H4 (cell line): ENCODE measurements at regions not wholly inside any gene's neighbourhood (a gene's known extent, or its start where the extent isn't known, plus 50 kb on each side); places are given as distances from the start of the nearest gene placed in this dataset.
"Not testable (repeated sequence)": the region's sequence is repeated elsewhere in the genome, so short reads cannot be mapped to it uniquely, and the experiment has no call there.

ENCODE experiments used
- DNase-seq: peaks from one replicate; pipeline ENCODE4 v3.0.0-alpha.2; 2015; ENCODE audit warnings: low spot score

GRCh38 chr7:32816409-32816948 is 75.1 kb downstream of the KBTBD2 start:
- DNase-seq = not testable (repeated sequence)

GRCh38 chr7:32814779-32815178 is 76.8 kb downstream of the KBTBD2 start:
- not testable (repeated sequence) for DNase-seq

GRCh38 chr7:32809871-32810270 is 81.7 kb downstream of the KBTBD2 start:
- no peak for DNase-seq

DNA sequence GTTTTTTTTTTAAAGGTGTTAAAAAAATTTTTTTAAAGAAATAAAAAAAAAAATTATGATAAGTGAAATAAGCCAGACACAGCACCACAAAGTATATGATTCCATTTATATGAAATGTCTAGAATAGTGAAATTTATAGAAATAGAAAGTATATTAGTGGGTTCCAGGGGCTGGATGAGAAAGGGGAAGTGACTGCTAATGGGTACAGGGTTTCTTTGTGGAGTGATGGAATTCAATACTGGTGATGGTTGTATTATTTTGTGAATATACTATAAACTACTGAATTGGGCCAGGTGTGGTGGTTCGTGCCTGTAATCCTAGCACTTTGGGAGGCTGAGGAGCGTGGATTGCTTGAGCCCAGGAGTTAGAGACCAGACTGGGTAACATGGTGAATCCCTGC is 82.2 kb downstream of the KBTBD2 start:
- no peak for DNase-seq

- no peak for DNase-seq
Observed at GRCh38 chr7:32803406-32804141, 88.0 kb downstream of the KBTBD2 start.

- DNase-seq = no peak
Observed at GRCh38 chr7:32802305-32802910, 89.2 kb downstream of the KBTBD2 start.

DNA sequence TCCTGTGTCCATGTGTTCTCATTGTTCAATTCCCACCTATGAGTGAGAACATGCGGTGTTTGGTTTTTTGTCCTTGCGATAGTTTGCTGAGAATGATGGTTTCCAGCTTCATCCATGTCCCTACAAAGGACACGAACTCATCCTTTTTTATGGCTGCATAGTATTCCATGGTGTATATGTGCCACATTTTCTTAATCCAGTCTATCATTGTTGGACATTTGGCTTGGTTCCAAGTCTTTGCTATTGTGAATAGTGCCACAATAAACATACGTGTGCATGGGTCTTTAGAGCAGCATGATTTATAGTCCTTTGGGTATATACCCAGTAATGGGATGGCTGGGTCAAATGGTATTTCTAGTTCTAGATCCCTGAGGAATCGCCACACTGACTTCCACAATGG is 98.5 kb downstream of the KBTBD2 start:
- not testable (repeated sequence) for DNase-seq

- DNase-seq = not testable (repeated sequence)
Observed at GRCh38 chr7:32790766-32791430, 100.7 kb downstream of the KBTBD2 start.

DNA sequence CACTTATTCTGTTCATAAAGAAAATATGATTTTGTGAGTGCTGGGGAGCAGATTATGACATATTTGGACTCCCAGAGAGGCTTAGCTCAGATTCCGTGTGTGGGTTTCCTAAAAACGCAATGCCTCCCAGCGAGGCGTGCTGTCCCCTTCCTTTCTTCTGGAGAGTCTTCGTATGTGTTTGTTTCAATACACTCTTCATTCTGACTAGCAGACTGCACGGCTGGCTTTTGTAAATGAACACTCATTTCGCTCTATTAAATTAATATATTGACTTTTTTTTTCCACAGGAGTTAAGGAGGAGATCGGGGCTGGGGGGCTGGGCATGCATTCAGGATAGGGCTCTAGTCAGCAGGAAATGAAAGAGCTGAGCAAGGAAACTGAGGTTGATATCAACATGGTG is 102.3 kb downstream of the KBTBD2 start:
- not testable (repeated sequence) for DNase-seq

DNA sequence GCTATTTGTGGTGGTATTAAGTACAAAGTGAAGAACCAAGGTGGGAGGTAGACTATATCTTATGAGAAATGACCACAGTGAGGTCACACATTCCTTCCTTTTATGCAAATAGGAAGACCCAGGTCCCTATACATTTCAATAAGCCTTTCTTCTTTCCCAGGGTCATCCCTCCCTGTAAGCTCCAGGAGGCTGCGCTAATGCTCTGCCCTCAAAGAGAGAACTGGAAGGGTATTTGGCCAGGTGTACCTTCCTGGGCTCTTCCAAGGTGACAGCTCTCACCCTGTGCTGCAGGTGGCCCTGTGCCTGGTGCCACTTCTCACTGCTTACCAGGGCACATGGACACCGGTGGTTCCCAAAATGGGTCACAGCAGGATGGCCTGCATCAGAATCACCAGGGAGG is 103.4 kb downstream of the KBTBD2 start:
- DNase-seq = not testable (repeated sequence)

GRCh38 chr7:32785365-32785944 is 106.1 kb downstream of the KBTBD2 start:
- not testable (repeated sequence) for DNase-seq

GRCh38 chr7:32779895-32780294 is 111.7 kb downstream of the KBTBD2 start:
- not testable (repeated sequence) for DNase-seq

DNA sequence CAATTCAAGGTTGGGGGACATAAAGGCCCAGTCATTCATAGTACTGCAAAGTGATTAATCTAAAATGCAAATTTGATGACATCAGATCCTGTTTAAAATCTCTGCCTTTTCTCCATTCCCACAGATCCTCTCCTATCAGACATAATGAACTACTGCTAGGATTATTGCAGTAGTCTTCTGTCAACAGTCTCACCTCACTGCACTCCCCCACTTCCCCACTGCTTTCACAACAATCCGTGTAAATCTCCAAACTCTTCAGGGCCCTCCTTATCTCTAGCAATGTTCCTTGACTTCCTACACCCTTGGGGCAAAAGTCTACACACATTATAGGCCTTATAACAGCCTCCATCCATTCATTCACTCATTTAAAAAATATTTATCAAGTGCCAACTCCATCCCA is 112.4 kb downstream of the KBTBD2 start:
- DNase-seq = no peak

DNA sequence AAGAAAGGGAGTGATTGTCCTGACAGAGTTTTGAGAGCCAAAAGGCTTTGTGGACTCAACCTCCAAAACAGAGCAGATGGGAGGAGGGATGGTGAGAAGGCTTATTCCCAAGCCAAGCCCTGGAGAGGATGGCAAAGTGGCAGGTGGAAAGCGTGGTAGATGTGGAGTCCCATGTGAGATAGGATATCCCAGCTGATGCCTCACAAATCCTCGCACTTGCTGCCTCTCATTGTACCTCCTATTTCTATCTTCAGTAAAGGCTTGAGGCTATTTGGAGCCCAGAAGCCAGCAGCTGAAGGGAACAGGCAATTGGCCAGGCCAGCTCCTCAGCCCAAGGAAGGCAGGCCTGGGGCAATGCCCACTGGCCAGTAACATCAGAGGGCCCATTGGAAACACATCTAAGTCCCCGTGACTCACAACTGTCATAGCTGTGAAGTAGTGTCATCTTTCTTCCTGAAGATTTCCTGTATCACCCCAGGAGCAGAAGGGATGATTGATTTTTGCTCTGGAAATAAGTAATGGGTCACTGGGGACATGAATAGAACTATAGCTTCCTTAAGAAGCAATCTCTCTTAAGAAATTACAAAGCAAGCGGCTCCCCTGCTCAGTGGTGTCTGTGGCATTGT is 114.4 kb downstream of the KBTBD2 start:
- DNase-seq = not testable (repeated sequence)

DNA sequence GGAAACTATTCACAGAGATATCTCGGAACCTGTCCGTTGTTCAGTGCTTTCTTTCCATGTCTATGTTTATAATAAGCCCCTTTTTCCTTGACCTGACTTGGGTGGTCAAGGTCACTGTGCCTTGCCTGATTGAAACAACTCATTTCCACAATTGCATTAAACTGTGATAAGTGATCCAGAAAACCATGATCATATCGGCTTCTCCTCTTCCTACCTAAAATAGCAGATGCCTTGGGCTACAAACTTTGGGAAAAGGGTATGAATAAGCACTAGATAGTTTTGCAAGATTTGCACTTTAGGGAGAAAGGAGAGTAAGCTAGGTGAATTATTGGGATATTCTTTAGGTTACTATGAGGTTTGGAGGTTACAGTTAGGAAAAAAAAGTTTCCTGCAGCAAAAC is 115.2 kb downstream of the KBTBD2 start:
- DNase-seq = not testable (repeated sequence)

DNA sequence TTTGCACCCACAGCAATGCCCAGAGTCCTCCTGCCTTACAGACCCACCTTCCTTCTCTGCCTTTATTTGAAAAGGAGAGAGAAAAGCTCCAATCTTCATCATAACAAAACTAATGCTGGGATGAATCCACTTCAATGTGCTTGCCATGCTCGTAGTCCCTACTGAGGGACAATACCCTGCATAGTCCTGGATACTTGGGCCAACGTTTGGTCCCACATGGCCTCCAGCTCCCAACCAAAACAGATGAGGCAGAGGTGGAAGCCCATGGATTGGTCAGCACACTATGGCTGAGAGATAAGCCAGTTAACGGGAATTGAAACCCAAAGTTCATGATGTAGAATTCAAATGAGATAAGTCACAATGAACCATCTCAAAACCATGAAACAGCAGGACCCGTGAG is 115.8 kb downstream of the KBTBD2 start:
- not testable (repeated sequence) for DNase-seq

- DNase-seq = no peak
Observed at GRCh38 chr7:32774541-32774951, 117.0 kb downstream of the KBTBD2 start.

DNA sequence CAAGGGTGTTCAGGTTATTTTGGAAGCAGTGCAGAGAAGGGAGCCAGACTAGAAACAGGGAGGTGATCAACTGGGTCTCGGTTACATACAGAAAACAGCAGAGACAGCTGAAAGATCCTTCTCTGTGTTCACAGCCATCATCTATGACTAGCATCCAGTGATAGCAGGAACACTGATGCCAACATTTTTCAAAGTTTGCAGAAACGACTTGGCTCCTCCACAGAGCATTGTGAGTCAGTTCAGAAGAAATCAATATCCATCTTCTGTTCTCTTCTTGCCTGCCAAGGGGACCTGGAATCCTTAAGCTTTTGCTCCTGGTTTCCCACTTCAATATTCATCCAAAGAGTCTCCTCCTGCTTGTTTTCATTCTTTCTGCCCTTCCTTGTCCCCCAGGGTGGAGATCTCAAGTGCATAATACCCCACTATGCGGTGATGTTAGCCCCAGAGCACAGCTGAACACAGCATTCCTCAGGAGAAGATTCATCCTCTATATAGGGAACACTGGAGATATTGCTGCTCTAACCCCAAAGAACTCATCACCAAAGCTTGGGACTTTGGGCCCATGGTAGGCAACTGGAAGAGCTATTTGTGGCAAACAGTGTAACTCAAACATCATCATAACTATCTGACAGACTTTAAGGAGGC is 122.6 kb downstream of the KBTBD2 start:
- not testable (repeated sequence) for DNase-seq

DNA sequence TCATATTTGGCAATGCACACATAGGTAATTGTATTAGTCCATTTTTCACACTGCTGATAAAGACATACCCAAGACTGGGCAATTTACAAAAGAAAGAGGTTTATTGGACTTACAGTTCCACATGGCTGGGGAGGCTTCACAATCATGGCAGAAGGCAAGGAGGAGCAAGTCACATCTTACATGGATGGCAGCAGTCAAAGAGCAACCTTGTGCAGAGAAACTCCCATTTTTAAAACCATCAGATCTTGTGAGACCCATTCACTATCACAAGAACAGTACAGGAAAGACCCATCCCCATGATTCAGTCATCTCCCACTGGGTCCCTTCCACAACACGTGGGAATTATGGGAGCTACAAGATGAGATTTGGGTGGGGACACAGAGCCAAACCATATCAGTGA is 123.2 kb downstream of the KBTBD2 start:
- not testable (repeated sequence) for DNase-seq

DNA sequence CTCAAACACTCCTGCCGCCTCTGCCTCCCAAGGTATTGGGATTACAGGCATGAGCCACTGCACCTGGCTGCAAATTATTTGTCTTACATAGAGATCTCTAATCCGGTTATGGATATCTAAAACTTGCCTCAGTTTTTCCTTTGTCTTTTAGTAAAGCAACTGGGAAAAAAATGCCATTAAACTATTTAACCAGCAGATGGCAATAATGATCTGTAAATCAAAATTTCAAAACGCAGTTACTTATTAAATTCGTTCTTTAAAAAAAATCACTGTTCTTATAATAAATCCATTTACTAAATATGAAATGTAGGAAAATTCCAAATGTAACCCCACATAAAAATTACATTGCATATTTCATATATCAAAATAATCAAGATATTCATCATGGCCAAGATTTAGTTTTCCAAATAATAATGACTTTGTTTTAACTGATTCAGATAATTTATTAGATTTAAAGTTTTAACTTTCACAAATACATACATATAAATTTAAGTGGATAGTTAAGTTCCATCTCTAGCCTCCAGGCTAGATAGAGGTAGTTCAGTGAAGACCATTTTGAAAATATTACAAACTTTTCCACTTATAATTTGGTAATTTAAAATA is 125.8 kb downstream of the KBTBD2 start:
- not testable (repeated sequence) for DNase-seq

- no peak for DNase-seq
Observed at GRCh38 chr7:32765185-32765584, 126.4 kb downstream of the KBTBD2 start.
